CD4-positive, alpha-beta T cell treated with Interferon alpha-2 for 1 hour (primary cell): ENCODE measurements at regions not wholly inside any gene's neighbourhood (a gene's known extent, or its start where the extent isn't known, plus 50 kb on each side); places are given as distances from the start of the nearest gene placed in this dataset.
"Not testable (repeated sequence)": the region's sequence is repeated elsewhere in the genome, so short reads cannot be mapped to it uniquely, and the experiment has no call there.

ENCODE experiments used
- DNase-seq, 2 donors: peaks; one replicate each; pipeline ENCODE4 v3.0.0-alpha.2; 2020 to 2022

DNA sequence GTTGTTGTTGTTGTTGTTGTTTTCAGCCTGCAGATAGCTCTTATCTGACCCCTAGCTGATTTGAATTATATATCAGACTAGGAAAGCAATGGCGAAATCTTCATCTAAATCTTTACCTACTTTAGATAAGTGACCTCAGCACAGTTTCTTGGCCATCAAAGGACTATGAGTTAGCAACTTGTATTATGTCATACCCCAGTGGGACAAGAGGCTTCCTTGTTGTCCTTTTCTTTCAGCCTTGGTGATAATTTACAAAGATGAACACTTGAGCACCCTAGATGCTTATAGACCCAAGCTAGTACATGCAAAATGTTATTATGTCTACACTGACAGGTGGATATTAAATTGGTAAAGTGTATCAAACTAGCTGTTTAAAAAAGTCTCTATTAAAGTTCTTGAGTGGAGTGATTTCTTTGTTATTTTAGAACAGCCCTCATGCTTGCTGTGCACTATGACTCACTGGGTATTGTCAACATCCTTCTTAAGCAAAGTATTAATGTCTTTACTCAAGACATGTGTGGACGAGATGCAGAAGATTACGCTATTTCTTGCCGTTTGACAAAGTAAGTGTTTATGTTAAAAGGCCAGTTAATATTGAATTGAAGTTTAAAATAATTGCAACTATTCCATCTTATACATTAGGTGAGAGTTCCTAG lies 56.6 kb upstream of the ZNF519 start:
- not testable (repeated sequence) for DNase-seq
